ENCODE measurements at regions not wholly inside any gene's neighbourhood (a gene's known extent, or its start where the extent isn't known, plus 50 kb on each side); places are given as distances from the start of the nearest gene placed in this dataset.
"Not testable (repeated sequence)": the region's sequence is repeated elsewhere in the genome, so short reads cannot be mapped to it uniquely, and the experiment has no call there.

GRCh38 chrX:121639781-121640180 is 592.4 kb downstream of the GLUD2 start:
- no peaks in the 10 kb centered on the region for H3K9me3 ChIP-seq (ENCODE audit: control insufficient read depth, insufficient read depth, low read length)
- no peaks in the 10 kb centered on the region for H3K27me3 ChIP-seq (ENCODE audit: control insufficient read depth, insufficient read depth, low read length)

GRCh38 chrX:121641560-121641959 is 594.1 kb downstream of the GLUD2 start:
- no CpG with 5 or more reads among the region's 2 CpGs for WGBS (ENCODE audit: insufficient coverage, insufficient read length)
- no peak for DNase-seq (ENCODE audit: low read depth, low spot score)
- no peaks in the 10 kb centered on the region for H3K27me3 ChIP-seq (ENCODE audit: control insufficient read depth, insufficient read depth, low read length)
- H3K9me3 ChIP-seq (ENCODE audit: control insufficient read depth, insufficient read depth, low read length), result no peaks in the 10 kb centered on the region
- H3K4me3 ChIP-seq (ENCODE audit: low read length), result no peak overlapping the region
- H3K36me3 ChIP-seq (ENCODE audit: control insufficient read depth, insufficient read depth, low read length), result no peaks in the 10 kb centered on the region
- no peak overlapping the region for H3K27ac ChIP-seq (ENCODE audit: low read length)
- H3K4me1 ChIP-seq (ENCODE audit: control insufficient read depth, insufficient read depth, low read length), result no peaks in the 10 kb centered on the region

More at GRCh38 chrX:121639781-121640180, 592.4 kb downstream of the GLUD2 start:
- no peaks in the 10 kb centered on the region for H3K36me3 ChIP-seq (ENCODE audit: control insufficient read depth, insufficient read depth, low read length)
- no peak overlapping the region for H3K4me3 ChIP-seq (ENCODE audit: low read length)
- no peak for DNase-seq (ENCODE audit: low read depth, low spot score)
- no peaks in the 10 kb centered on the region for H3K4me1 ChIP-seq (ENCODE audit: control insufficient read depth, insufficient read depth, low read length)
- H3K27ac ChIP-seq (ENCODE audit: low read length), result no peak overlapping the region

- H3K9me3 ChIP-seq (ENCODE audit: control insufficient read depth, insufficient read depth, low read length), result no peaks in the 10 kb centered on the region
- H3K4me1 ChIP-seq (ENCODE audit: control insufficient read depth, insufficient read depth, low read length), result no peaks in the 10 kb centered on the region
- no peaks in the 10 kb centered on the region for H3K36me3 ChIP-seq (ENCODE audit: control insufficient read depth, insufficient read depth, low read length)
- H3K4me3 ChIP-seq (ENCODE audit: low read length), result no peak overlapping the region
- H3K27ac ChIP-seq (ENCODE audit: low read length), result no peak overlapping the region
- no peak for DNase-seq (ENCODE audit: low read depth, low spot score)
- H3K27me3 ChIP-seq (ENCODE audit: control insufficient read depth, insufficient read depth, low read length), result no peaks in the 10 kb centered on the region
- no CpG with 5 or more reads among the region's 1 CpG for WGBS (ENCODE audit: insufficient coverage, insufficient read length)
These were observed 595.0 kb downstream of the GLUD2 start for GRCh38 chrX:121642415-121642814.

GRCh38 chrX:121649417-121649816 is 602.0 kb downstream of the GLUD2 start:
- Histone ChIP-seq H3K9me3 (ENCODE audit: control insufficient read depth, insufficient read depth, low read length) (no peaks in the 10 kb centered on the region), H3K4me1 (ENCODE audit: control insufficient read depth, insufficient read depth, low read length) (no peaks in the 10 kb centered on the region), H3K36me3 (ENCODE audit: control insufficient read depth, insufficient read depth, low read length) (no peaks in the 10 kb centered on the region), H3K4me3 (ENCODE audit: low read length) (no peak overlapping the region), H3K27ac (ENCODE audit: low read length) (no peak overlapping the region), H3K27me3 (ENCODE audit: control insufficient read depth, insufficient read depth, low read length) (no peaks in the 10 kb centered on the region)
- no peak for DNase-seq (ENCODE audit: low read depth, low spot score)

GRCh38 chrX:121655276-121655675 is 607.9 kb downstream of the GLUD2 start:
- Histone ChIP-seq H3K4me1 (ENCODE audit: control insufficient read depth, insufficient read depth, low read length) (no peaks in the 10 kb centered on the region), H3K27ac (ENCODE audit: low read length) (no peak overlapping the region), H3K9me3 (ENCODE audit: control insufficient read depth, insufficient read depth, low read length) (no peaks in the 10 kb centered on the region), H3K27me3 (ENCODE audit: control insufficient read depth, insufficient read depth, low read length) (no peaks in the 10 kb centered on the region), H3K36me3 (ENCODE audit: control insufficient read depth, insufficient read depth, low read length) (no peaks in the 10 kb centered on the region), H3K4me3 (ENCODE audit: low read length) (no peak overlapping the region)
- no peak for DNase-seq (ENCODE audit: low read depth, low spot score)

- H3K4me3 ChIP-seq (ENCODE audit: low read length), result no peak overlapping the region
- WGBS (ENCODE audit: insufficient coverage, insufficient read length), result no CpG with 5 or more reads among the region's 4 CpGs
- H3K27me3 ChIP-seq (ENCODE audit: control insufficient read depth, insufficient read depth, low read length), result no peaks in the 10 kb centered on the region
- H3K9me3 ChIP-seq (ENCODE audit: control insufficient read depth, insufficient read depth, low read length), result no peaks in the 10 kb centered on the region
- no peak for DNase-seq (ENCODE audit: low read depth, low spot score)
- no peak overlapping the region for H3K27ac ChIP-seq (ENCODE audit: low read length)
- no peaks in the 10 kb centered on the region for H3K4me1 ChIP-seq (ENCODE audit: control insufficient read depth, insufficient read depth, low read length)
- no peaks in the 10 kb centered on the region for H3K36me3 ChIP-seq (ENCODE audit: control insufficient read depth, insufficient read depth, low read length)
These were observed 618.8 kb downstream of the GLUD2 start for GRCh38 chrX:121666171-121666570.

GRCh38 chrX:121671649-121672048 is 624.2 kb downstream of the GLUD2 start:
- H3K9me3 ChIP-seq (ENCODE audit: control insufficient read depth, insufficient read depth, low read length), result no peaks in the 10 kb centered on the region
- no peak for DNase-seq (ENCODE audit: low read depth, low spot score)
- no peak overlapping the region for H3K4me3 ChIP-seq (ENCODE audit: low read length)
- H3K27me3 ChIP-seq (ENCODE audit: control insufficient read depth, insufficient read depth, low read length), result no peaks in the 10 kb centered on the region
- WGBS (ENCODE audit: insufficient coverage, insufficient read length), result no CpG with 5 or more reads among the region's 2 CpGs
- H3K36me3 ChIP-seq (ENCODE audit: control insufficient read depth, insufficient read depth, low read length), result no peaks in the 10 kb centered on the region
- no peaks in the 10 kb centered on the region for H3K4me1 ChIP-seq (ENCODE audit: control insufficient read depth, insufficient read depth, low read length)
- no peak overlapping the region for H3K27ac ChIP-seq (ENCODE audit: low read length)

GRCh38 chrX:121709236-121709635 is 661.8 kb downstream of the GLUD2 start:
- DNase-seq (ENCODE audit: low read depth, low spot score); H3K9me3 ChIP-seq (ENCODE audit: control insufficient read depth, insufficient read depth, low read length); H3K4me1 ChIP-seq (ENCODE audit: control insufficient read depth, insufficient read depth, low read length); H3K27me3 ChIP-seq (ENCODE audit: control insufficient read depth, insufficient read depth, low read length); H3K36me3 ChIP-seq (ENCODE audit: control insufficient read depth, insufficient read depth, low read length); H3K27ac ChIP-seq (ENCODE audit: low read length); H3K4me3 ChIP-seq (ENCODE audit: low read length): not testable (repeated sequence)
- no CpG with 5 or more reads among the region's 1 CpG for WGBS (ENCODE audit: insufficient coverage, insufficient read length)

GRCh38 chrX:121733514-121733913 is 686.1 kb downstream of the GLUD2 start:
- Histone ChIP-seq H3K9me3 (ENCODE audit: control insufficient read depth, insufficient read depth, low read length) (no peaks in the 10 kb centered on the region), H3K36me3 (ENCODE audit: control insufficient read depth, insufficient read depth, low read length) (no peaks in the 10 kb centered on the region), H3K27me3 (ENCODE audit: control insufficient read depth, insufficient read depth, low read length) (no peaks in the 10 kb centered on the region), H3K27ac (ENCODE audit: low read length) (no peak overlapping the region), H3K4me3 (ENCODE audit: low read length) (no peak overlapping the region), H3K4me1 (ENCODE audit: control insufficient read depth, insufficient read depth, low read length) (no peaks in the 10 kb centered on the region)
- no peak for DNase-seq (ENCODE audit: low read depth, low spot score)
- no CpG with 5 or more reads among the region's 1 CpG for WGBS (ENCODE audit: insufficient coverage, insufficient read length)

- Histone ChIP-seq H3K4me3 (ENCODE audit: low read length) (no peak overlapping the region), H3K36me3 (ENCODE audit: control insufficient read depth, insufficient read depth, low read length) (no peaks in the 10 kb centered on the region), H3K9me3 (ENCODE audit: control insufficient read depth, insufficient read depth, low read length) (no peaks in the 10 kb centered on the region), H3K27me3 (ENCODE audit: control insufficient read depth, insufficient read depth, low read length) (no peaks in the 10 kb centered on the region), H3K27ac (ENCODE audit: low read length) (no peak overlapping the region), H3K4me1 (ENCODE audit: control insufficient read depth, insufficient read depth, low read length) (no peaks in the 10 kb centered on the region)
- no CpG with 5 or more reads among the region's 2 CpGs for WGBS (ENCODE audit: insufficient coverage, insufficient read length)
- DNase-seq (ENCODE audit: low read depth, low spot score), result no peak
These were observed 698.7 kb downstream of the GLUD2 start for GRCh38 chrX:121746105-121746504.

- H3K9me3 ChIP-seq (ENCODE audit: control insufficient read depth, insufficient read depth, low read length); H3K4me1 ChIP-seq (ENCODE audit: control insufficient read depth, insufficient read depth, low read length); H3K27me3 ChIP-seq (ENCODE audit: control insufficient read depth, insufficient read depth, low read length); H3K36me3 ChIP-seq (ENCODE audit: control insufficient read depth, insufficient read depth, low read length); H3K4me3 ChIP-seq (ENCODE audit: low read length); H3K27ac ChIP-seq (ENCODE audit: low read length); DNase-seq (ENCODE audit: low read depth, low spot score): not testable (repeated sequence)
- WGBS (ENCODE audit: insufficient coverage, insufficient read length), result no CpG with 5 or more reads among the region's 1 CpG
These were observed 706.2 kb downstream of the GLUD2 start for GRCh38 chrX:121753602-121754001.
